ENCODE measurements at regions not wholly inside any gene's neighbourhood (a gene's known extent, or its start where the extent isn't known, plus 50 kb on each side); places are given as distances from the start of the nearest gene placed in this dataset.

DNA sequence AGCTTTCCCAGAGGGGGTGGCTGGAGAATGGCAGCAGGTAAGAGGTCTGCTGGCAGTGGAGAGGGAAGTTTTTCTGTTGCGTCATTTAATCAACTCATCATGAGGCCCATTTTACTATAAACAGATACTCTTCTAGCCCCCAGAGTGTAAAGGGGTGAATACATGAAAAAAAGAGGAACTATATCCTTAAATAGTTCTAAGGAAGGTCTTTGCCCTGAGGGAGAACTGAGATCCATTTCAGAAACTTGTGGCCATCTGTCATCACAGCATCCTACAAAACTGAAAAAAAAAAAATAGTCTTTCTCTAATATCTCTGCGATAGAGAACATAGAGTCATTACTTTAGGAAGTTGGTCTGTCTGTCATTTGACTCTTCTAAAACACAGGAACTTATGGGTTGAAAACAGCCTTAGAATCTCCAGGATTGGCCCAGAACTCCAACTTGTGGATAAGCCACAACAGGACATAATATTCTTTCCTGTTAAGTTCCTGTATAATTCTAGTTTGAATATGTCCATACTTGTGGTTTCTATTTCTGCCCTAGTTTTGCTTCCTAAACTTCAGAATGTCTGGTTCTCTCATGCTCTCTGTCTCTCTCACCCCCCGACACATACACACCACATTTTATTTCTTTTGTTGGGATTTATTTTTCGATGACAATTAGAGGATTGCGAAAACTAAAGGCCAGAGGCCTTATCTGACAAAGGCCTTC lies 238.5 kb upstream of the PIK3R1 start:
- no peak for TF ChIP-seq CTCF (conservative IDR thresholded peaks at IDR 0.05)
- H3K27ac ChIP-seq: no peak overlapping the region

DNA sequence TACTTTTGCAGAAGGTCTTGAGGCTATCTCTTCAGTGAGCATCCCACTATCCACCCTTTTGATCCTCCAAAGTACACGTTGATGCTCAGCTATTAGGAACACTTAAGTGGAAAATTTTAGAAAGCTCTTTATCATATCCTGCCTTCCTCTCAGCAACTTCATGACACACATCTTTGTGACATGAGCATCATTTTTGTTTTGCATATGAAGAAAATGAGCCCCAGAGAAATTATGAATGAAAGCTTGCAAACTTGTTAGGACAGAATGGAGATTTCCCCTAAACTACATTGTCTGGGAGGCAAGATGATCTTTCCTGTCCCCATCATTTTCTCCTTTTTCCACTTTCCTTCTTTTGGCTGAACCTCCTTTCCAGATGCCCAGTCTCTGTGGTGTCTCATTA lies 239.4 kb upstream of the PIK3R1 start:
- TF ChIP-seq CTCF (conservative IDR thresholded peaks at IDR 0.05): no peak

GRCh38 chr5:67974471-67974870 lies 241.1 kb upstream of the PIK3R1 start:
- no peak for TF ChIP-seq CTCF (conservative IDR thresholded peaks at IDR 0.05)

More for the DNA sequence above, 239.4 kb upstream of the PIK3R1 start:
- H3K27ac ChIP-seq: no peak overlapping the region

DNA sequence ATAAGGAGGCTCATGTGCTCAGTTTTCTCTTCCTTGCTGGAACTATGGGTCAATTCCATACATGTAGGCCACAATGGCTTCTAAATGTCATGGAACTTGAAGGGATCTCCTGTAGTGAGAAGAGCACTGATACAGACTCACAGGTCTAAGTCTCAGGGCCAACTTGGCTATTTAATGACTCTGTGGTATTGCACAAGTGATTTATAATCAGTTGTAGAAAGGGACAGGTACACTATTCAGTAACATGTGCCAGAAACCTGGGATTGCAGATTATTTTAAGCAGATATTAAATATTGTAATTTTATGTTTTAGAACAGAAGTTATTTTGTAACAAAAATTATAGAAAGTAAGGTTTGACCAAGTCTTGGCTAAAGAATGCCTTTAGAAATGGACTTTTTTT lies 241.5 kb upstream of the PIK3R1 start:
- H3K27ac ChIP-seq: no peak overlapping the region
- no peak for TF ChIP-seq CTCF (conservative IDR thresholded peaks at IDR 0.05)

More at GRCh38 chr5:67974471-67974870, 241.1 kb upstream of the PIK3R1 start:
- H3K27ac ChIP-seq: no peak overlapping the region

GRCh38 chr5:67971971-67972821 lies 243.4 kb upstream of the PIK3R1 start:
- H3K27ac ChIP-seq: no peak overlapping the region
- no peak for TF ChIP-seq CTCF (conservative IDR thresholded peaks at IDR 0.05)

DNA sequence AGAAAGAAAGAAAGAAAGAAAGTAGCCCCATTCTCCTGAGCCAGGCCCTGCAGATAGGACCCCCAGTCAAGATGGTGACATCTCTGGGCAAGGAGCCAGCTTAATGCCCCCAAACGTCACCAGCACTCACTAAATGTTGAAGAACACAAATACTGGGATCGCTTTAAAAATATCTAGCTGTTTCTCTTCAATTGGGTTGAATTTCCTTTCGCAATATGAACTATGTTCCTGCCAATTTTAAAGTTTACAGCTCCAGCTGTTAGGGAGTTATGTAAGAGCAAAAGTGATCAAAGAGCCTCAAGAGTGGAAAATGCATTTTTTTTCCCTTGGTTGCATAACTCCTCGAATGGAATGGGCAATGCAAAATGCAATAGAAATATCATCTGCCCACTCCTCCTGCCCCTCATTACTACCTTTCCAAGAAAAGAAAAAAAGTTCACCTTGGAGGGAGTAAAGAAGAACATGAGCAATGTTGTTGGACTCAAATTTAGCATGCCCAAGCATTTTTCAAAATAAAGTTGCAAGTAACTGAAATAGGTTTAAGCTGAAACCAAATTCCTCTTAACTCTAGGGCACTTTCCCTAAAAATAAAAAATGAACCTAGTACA lies 244.2 kb upstream of the PIK3R1 start:
- H3K27ac ChIP-seq: no peak overlapping the region
- no peak for TF ChIP-seq CTCF (conservative IDR thresholded peaks at IDR 0.05)

GRCh38 chr5:67969631-67970030 lies 245.9 kb upstream of the PIK3R1 start:
- no peak overlapping the region for H3K27ac ChIP-seq
- TF ChIP-seq CTCF (conservative IDR thresholded peaks at IDR 0.05): no peak

All from VCaP (cell line).